Pancreas (tissue), 10 donors: ENCODE measurements at regions not wholly inside any gene's neighbourhood (a gene's known extent, or its start where the extent isn't known, plus 50 kb on each side); places are given as distances from the start of the nearest gene placed in this dataset.

Experiments used
- ATAC-seq, 4 donors: fragments of 200-7000 bp; cut with Tn5 transposase; one replicate each; pipeline versions ENCODE4 v1.8.0 to v1.9.1; 2020; ENCODE audit warnings: mild to moderate bottlenecking in 4 of 4, moderate library complexity in 4 of 4
- DNase-seq, 6 donors: peaks; one replicate each; pipeline ENCODE4 v3.0.0-alpha.2; 2020
- FAIRE-seq: peaks from 2 replicates; lab custom pipeline; 2012; peaks lifted over from hg19 to GRCh38; lab: Jason Lieb, UNC
- H3K27ac ChIP-seq, 4 donors: fragments of 200-600 bp; sonication (generic); 1 replicate in 3 of 4; 2 replicates in 1 of 4; pipeline versions ENCODE4 v1.5.0 to v1.8.0; 2020
- H3K27me3 ChIP-seq, 4 donors: fragments of 200-600 bp; one replicate each; pipeline ENCODE4 v1.8.0; 2021
- H3K36me3 ChIP-seq, 3 donors: fragments of 200-600 bp; sonication (generic) in 1 of 3; one replicate each; pipeline versions ENCODE4 v1.5.0 to v1.8.0; 2020 to 2021
- H3K4me1 ChIP-seq, 3 donors: fragments of 200-600 bp; one replicate each; pipeline ENCODE4 v1.8.0; 2021
- H3K4me3 ChIP-seq, 4 donors: fragments of 200-600 bp; sonication (generic) in 2 of 4; one replicate each; pipeline versions ENCODE4 v1.5.0 to v1.8.0; 2020 to 2021
- H3K9me3 ChIP-seq, 4 donors: fragments of 200-600 bp; one replicate each; pipeline ENCODE4 v1.8.0; 2021
- WGBS, 2 donors: extraction: QIAGEN DNeasy Blood & Tissue Kit; methylation state at CpG; one replicate each; pipeline ENCODE4 v1.1.7; 2013; 5-methylcytosine and 5-hydroxymethylcytosine counted together
- intact Hi-C, 3 donors: fragments of 100-400 bp; cut with DNase I; formaldehyde crosslinking; loops; one replicate each; pipeline versions ENCODE4 v1.11.1 to v1.14.2; 2022
- TF ChIP-seq, protein P1 (sequence below), 4 donors: fragments of 200-600 bp; sonication (generic) in 3 of 4; IDR thresholded peaks; one replicate each; pipeline versions ENCODE4 v1.5.0 to v1.8.0; 2021; ENCODE audit warnings: antibody characterized with exemption in 4 of 4
- donor health status: healthy with polysubstance abuse.
- donor health status: DM: no; HTN: no; CAD: no; lungs with moderate emphysema.
- donor health status: DM: no; HTN: no; CAD: no.
- donor health status: control.
- donor health status: control.
- donor health status: Bipolar disorder and iron deficiency.
- donor health status: DM: yes; HTN: yes; CAD: no.
- donor health status: DM: no; HTN: no; CAD: no.
- donor health status: DM: no; HTN: no; CAD: no.
- donor health status: DM: yes; HTN: yes; CAD: no.

GRCh38 chr9:14531341-14532269, 161.6 kb downstream of the ZDHHC21 start:
- H3K36me3 ChIP-seq = no peaks in the 10 kb centered on the region
- DNase-seq = no peak
- H3K9me3 ChIP-seq = no peaks in the 10 kb centered on the region
- no peaks in the 10 kb centered on the region for H3K4me1 ChIP-seq
- no peak for ATAC-seq
- TF ChIP-seq, protein P1, sequence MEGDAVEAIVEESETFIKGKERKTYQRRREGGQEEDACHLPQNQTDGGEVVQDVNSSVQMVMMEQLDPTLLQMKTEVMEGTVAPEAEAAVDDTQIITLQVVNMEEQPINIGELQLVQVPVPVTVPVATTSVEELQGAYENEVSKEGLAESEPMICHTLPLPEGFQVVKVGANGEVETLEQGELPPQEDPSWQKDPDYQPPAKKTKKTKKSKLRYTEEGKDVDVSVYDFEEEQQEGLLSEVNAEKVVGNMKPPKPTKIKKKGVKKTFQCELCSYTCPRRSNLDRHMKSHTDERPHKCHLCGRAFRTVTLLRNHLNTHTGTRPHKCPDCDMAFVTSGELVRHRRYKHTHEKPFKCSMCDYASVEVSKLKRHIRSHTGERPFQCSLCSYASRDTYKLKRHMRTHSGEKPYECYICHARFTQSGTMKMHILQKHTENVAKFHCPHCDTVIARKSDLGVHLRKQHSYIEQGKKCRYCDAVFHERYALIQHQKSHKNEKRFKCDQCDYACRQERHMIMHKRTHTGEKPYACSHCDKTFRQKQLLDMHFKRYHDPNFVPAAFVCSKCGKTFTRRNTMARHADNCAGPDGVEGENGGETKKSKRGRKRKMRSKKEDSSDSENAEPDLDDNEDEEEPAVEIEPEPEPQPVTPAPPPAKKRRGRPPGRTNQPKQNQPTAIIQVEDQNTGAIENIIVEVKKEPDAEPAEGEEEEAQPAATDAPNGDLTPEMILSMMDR (IDR thresholded peaks at IDR 0.05) = no peak
- no peak overlapping the region for H3K27ac ChIP-seq
- no peak for FAIRE-seq
- intact Hi-C loops = no loop called here
- no peaks in the 10 kb centered on the region for H3K27me3 ChIP-seq
- H3K4me3 ChIP-seq = no peak overlapping the region
- 79 to 87% methylated on average over 15 of the region's 15 CpGs for WGBS, 2 donors

DNA sequence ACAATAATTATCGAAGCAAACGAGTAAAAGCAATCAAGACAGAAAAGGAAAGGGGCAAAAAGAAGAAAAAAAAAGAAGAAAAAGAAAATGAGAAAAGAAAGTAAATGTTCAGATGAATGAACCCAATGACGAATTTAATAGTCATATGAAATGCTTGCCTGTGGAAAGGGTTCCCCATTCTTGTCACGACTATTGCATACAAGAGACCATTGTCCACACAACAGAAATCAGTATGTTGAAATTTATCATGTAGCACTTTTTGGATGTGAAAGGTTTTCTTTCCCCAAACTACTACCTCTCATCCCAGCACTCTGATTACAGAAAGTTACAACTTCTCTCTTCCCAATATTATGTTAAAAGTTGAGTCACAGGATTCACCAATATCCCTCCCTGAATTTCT, 162.4 kb downstream of the ZDHHC21 start:
- DNase-seq (no peak), FAIRE-seq (no peak), ATAC-seq (no peak)
- Histone ChIP-seq H3K4me1 (no peaks in the 10 kb centered on the region), H3K4me3 (no peak overlapping the region), H3K36me3 (no peaks in the 10 kb centered on the region), H3K27ac (no peak overlapping the region), H3K9me3 (no peaks in the 10 kb centered on the region), H3K27me3 (no peaks in the 10 kb centered on the region)
- TF ChIP-seq, protein P1 (IDR thresholded peaks at IDR 0.05) = no peak
- 51 to 59% methylated on average over 4 of the region's 4 CpGs for WGBS, 2 donors
- intact Hi-C loops = no loop called here

GRCh38 chr9:14530366-14530765, 162.9 kb downstream of the ZDHHC21 start:
- DNase-seq = no peak
- Histone ChIP-seq H3K9me3 (no peaks in the 10 kb centered on the region), H3K36me3 (no peaks in the 10 kb centered on the region), H3K27ac (no peak overlapping the region), H3K4me3 (no peak overlapping the region), H3K4me1 (no peaks in the 10 kb centered on the region), H3K27me3 (no peaks in the 10 kb centered on the region)
- FAIRE-seq = no peak
- WGBS, 2 donors = 38 to 42% methylated on average over 6 of the region's 6 CpGs
- ATAC-seq = no peak
- TF ChIP-seq, protein P1 (IDR thresholded peaks at IDR 0.05) = no peak
- intact Hi-C loops = no loop called here

GRCh38 chr9:14529629-14530028, 163.6 kb downstream of the ZDHHC21 start:
- H3K27ac ChIP-seq = no peak overlapping the region
- H3K4me3 ChIP-seq = no peak overlapping the region
- no peak for ATAC-seq
- DNase-seq = no peak
- H3K9me3 ChIP-seq = no peaks in the 10 kb centered on the region
- H3K27me3 ChIP-seq = no peaks in the 10 kb centered on the region
- H3K36me3 ChIP-seq = no peaks in the 10 kb centered on the region
- intact Hi-C loops = no loop called here
- TF ChIP-seq, protein P1 (IDR thresholded peaks at IDR 0.05) = no peak
- H3K4me1 ChIP-seq = no peaks in the 10 kb centered on the region
- no peak for FAIRE-seq
- 75 to 84% methylated on average over 4 of the region's 4 CpGs for WGBS, 2 donors

DNA sequence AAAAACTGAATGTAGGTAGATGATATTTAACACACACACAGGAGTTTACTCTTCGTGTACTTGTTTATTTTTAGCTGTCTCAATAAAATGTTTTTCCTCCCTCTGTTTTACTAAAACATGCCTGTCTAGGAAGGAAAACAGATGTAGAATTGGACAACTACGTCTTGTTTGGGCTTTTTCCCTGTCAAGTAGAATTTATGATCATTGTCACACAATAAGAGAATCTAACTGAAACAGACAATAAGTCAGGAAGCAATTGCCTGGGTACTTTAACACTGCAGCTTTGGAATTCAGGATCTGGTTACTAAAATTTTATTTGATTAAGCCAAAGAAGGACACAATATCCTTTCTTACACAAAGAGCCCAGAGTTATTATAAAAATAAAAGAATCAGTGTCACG, 164.2 kb downstream of the ZDHHC21 start:
- no peak overlapping the region for H3K4me3 ChIP-seq
- TF ChIP-seq, protein P1 (IDR thresholded peaks at IDR 0.05) = no peak
- no peak for ATAC-seq
- no peak for DNase-seq
- H3K27me3 ChIP-seq = no peaks in the 10 kb centered on the region
- H3K4me1 ChIP-seq = no peaks in the 10 kb centered on the region
- WGBS, 2 donors = 69 to 88% methylated on average over 3 of the region's 3 CpGs
- FAIRE-seq = no peak
- no peaks in the 10 kb centered on the region for H3K36me3 ChIP-seq
- no peaks in the 10 kb centered on the region for H3K9me3 ChIP-seq
- intact Hi-C loops = no loop called here
- no peak overlapping the region for H3K27ac ChIP-seq
